ENCODE measurements at regions not wholly inside any gene's neighbourhood (a gene's known extent, or its start where the extent isn't known, plus 50 kb on each side); places are given as distances from the start of the nearest gene placed in this dataset.
A peak's percentile ranks its signal among the peaks of the same experiment; 100 is the strongest.

- DNase-seq (ENCODE audit: low read depth) = no peak
- no peak for TF ChIP-seq CTCF (IDR thresholded peaks at IDR 0.05; ENCODE audit: insufficient read depth, low read depth, low read length)
- no peak overlapping the region for H3K4me3 ChIP-seq (ENCODE audit: low read depth, low read length)
Measured at GRCh38 chr2:185338104-185338503, 400.5 kb upstream of the FSIP2 start.

- no peak for TF ChIP-seq CTCF (IDR thresholded peaks at IDR 0.05; ENCODE audit: insufficient read depth, low read depth, low read length)
- DNase-seq (ENCODE audit: low read depth) = no peak
- no peak overlapping the region for H3K4me3 ChIP-seq (ENCODE audit: low read depth, low read length)
Measured at GRCh38 chr2:185347445-185347844, 391.2 kb upstream of the FSIP2 start.

GRCh38 chr2:185360776-185361175 is 377.8 kb upstream of the FSIP2 start:
- TF ChIP-seq CTCF (IDR thresholded peaks at IDR 0.05; ENCODE audit: insufficient read depth, low read depth, low read length) = no peak
- no peak for DNase-seq (ENCODE audit: low read depth)
- H3K4me3 ChIP-seq (ENCODE audit: low read depth, low read length) = no peak overlapping the region

- no peak for TF ChIP-seq CTCF (IDR thresholded peaks at IDR 0.05; ENCODE audit: insufficient read depth, low read depth, low read length)
- DNase-seq (ENCODE audit: low read depth) = peak; percentile 34
Measured at GRCh38 chr2:185372188-185372587, 366.4 kb upstream of the FSIP2 start.

GRCh38 chr2:185373229-185373628 is 365.4 kb upstream of the FSIP2 start:
- no peak overlapping the region for H3K4me3 ChIP-seq (ENCODE audit: low read depth, low read length)
- no peak for DNase-seq (ENCODE audit: low read depth)
- no peak for TF ChIP-seq CTCF (IDR thresholded peaks at IDR 0.05; ENCODE audit: insufficient read depth, low read depth, low read length)

More at GRCh38 chr2:185372188-185372587, 366.4 kb upstream of the FSIP2 start:
- no peak overlapping the region for H3K4me3 ChIP-seq (ENCODE audit: low read depth, low read length)

- no peak for DNase-seq (ENCODE audit: low read depth)
- no peak for TF ChIP-seq CTCF (IDR thresholded peaks at IDR 0.05; ENCODE audit: insufficient read depth, low read depth, low read length)
- H3K4me3 ChIP-seq (ENCODE audit: low read depth, low read length) = no peak overlapping the region
Measured at GRCh38 chr2:185374878-185375277, 363.7 kb upstream of the FSIP2 start.

- no peak overlapping the region for H3K4me3 ChIP-seq (ENCODE audit: low read depth, low read length)
- DNase-seq (ENCODE audit: low read depth) = no peak
- TF ChIP-seq CTCF (IDR thresholded peaks at IDR 0.05; ENCODE audit: insufficient read depth, low read depth, low read length) = no peak
Measured at GRCh38 chr2:185375731-185376130, 362.9 kb upstream of the FSIP2 start.

Measured in fibroblast of villous mesenchyme (primary cell).